ENCODE measurements at regions not wholly inside any gene's neighbourhood (a gene's known extent, or its start where the extent isn't known, plus 50 kb on each side); places are given as distances from the start of the nearest gene placed in this dataset.

GRCh38 chr6:28769626-28770402 is 154.0 kb downstream of the TRIM27 start:
- DNase-seq (ENCODE audit: low spot score) = peak; percentile 53
- TF ChIP-seq CTCF (conservative IDR thresholded peaks at IDR 0.05; ENCODE audit: low read depth) = no peak
- ChIA-PET CTCF (interaction anchor here (0.5 to 0.9 kb wide), 4 partner anchors 68 to 1383 kb away, joined by 3 read pairs; no protein-coding TSS in a partner anchor), POLR2A (ENCODE audit: low non-redundant PET) (no interaction called here)
- H3K27ac ChIP-seq = no peak overlapping the region

- ChIA-PET CTCF (no interaction called here), POLR2A (ENCODE audit: low non-redundant PET) (no interaction called here)
- TF ChIP-seq CTCF (conservative IDR thresholded peaks at IDR 0.05; ENCODE audit: low read depth) = no peak
Observed at GRCh38 chr6:28770732-28771131, 153.1 kb downstream of the TRIM27 start.

GRCh38 chr6:28771401-28772267 is 152.2 kb downstream of the TRIM27 start:
- POLR2A ChIA-PET (ENCODE audit: low non-redundant PET) = no interaction called here
- CTCF ChIA-PET = interaction anchor here (0.5 kb wide), 1 partner anchor 9 kb away, joined by 3 read pairs; no protein-coding TSS in a partner anchor

More at GRCh38 chr6:28770732-28771131, 153.1 kb downstream of the TRIM27 start:
- no peak for DNase-seq (ENCODE audit: low spot score)
- H3K27ac ChIP-seq = no peak overlapping the region

GRCh38 chr6:28772480-28773381 is 151.1 kb downstream of the TRIM27 start:
- POLR2A ChIA-PET (ENCODE audit: low non-redundant PET) = no interaction called here

More at GRCh38 chr6:28771401-28772267, 152.2 kb downstream of the TRIM27 start:
- H3K27ac ChIP-seq = no peak overlapping the region
- TF ChIP-seq CTCF (conservative IDR thresholded peaks at IDR 0.05; ENCODE audit: low read depth) = no peak
- no peak for DNase-seq (ENCODE audit: low spot score)

GRCh38 chr6:28774292-28775051 is 149.3 kb downstream of the TRIM27 start:
- POLR2A ChIA-PET (ENCODE audit: low non-redundant PET) = no interaction called here

More at GRCh38 chr6:28772480-28773381, 151.1 kb downstream of the TRIM27 start:
- DNase-seq (ENCODE audit: low spot score) = no peak
- CTCF ChIA-PET = interaction anchor here (0.5 to 0.6 kb wide), 2 partner anchors 9 to 11 kb away, joined by 3 read pairs; no protein-coding TSS in a partner anchor
- TF ChIP-seq CTCF (conservative IDR thresholded peaks at IDR 0.05; ENCODE audit: low read depth) = no peak
- H3K27ac ChIP-seq = no peak overlapping the region

More at GRCh38 chr6:28774292-28775051, 149.3 kb downstream of the TRIM27 start:
- no peak for TF ChIP-seq CTCF (conservative IDR thresholded peaks at IDR 0.05; ENCODE audit: low read depth)
- CTCF ChIA-PET = no interaction called here
- H3K27ac ChIP-seq = no peak overlapping the region
- no peak for DNase-seq (ENCODE audit: low spot score)

Data from RWPE1 (cell line).